HCT116 (cell line): ENCODE measurements at regions not wholly inside any gene's neighbourhood (a gene's known extent, or its start where the extent isn't known, plus 50 kb on each side); places are given as distances from the start of the nearest gene placed in this dataset.

Experiments used
- ATAC-seq: fragments of 200-7000 bp; cut with Tn5 transposase; 2 replicates; pipeline ENCODE4 v1.9.1; 2020; ENCODE audit warnings: mild to moderate bottlenecking, moderate library complexity
- BruUV-seq: library from RNA; stranded (reverse); fragments of 400-500 nt; replicated peaks from 2 replicates; lab custom pipeline; 2021; lab: Mats Ljungman, UMichigan
- CTCF ChIA-PET: fragments of 300-600 bp; sonication (Branson Sonifier 250); formaldehyde crosslinking; loops from one replicate; lab custom pipeline; 2021; ENCODE audit warnings: antibody characterized with exemption; lab: Charles Lee
- POLR2A ChIA-PET: fragments of 300-600, 350-600 bp; sonication (Branson Sonifier 250); formaldehyde crosslinking; loops from one replicate; lab custom pipeline; 2021; ENCODE audit warnings: antibody characterized with exemption; lab: Charles Lee
- RAD21 ChIA-PET, 2 experiments: fragments of 300-600 bp; sonication (Branson Sonifier 250); formaldehyde crosslinking; loops; one replicate each; lab custom pipeline; 2023; ENCODE audit warnings: low total read pairs in 2 of 2; ENCODE audit not compliant: uncharacterized antibody in 2 of 2, unreplicated experiment in 2 of 2, low non-redundant PET in 1 of 2; lab: Charles Lee
- DNase-seq: peaks from one replicate; pipeline ENCODE4 v3.0.0-alpha.2; 2010; ENCODE audit warnings: low read depth, low spot score
- H2AFZ ChIP-seq: fragments of 200-600 bp; shearing (Covaris generic), sonication (generic); 2 replicates; pipeline ENCODE4 v1.6.1; 2017; ENCODE audit warnings: low read depth, mixed run types, mixed read lengths, antibody characterized with exemption, low read length; ENCODE audit not compliant: poor library complexity, severe bottlenecking
- H3K27ac ChIP-seq: 2 replicates; pipeline ENCODE4 v1.5.1; 2012; ENCODE audit warnings: low read depth, low read length
- H3K27me3 ChIP-seq: fragments of 200-600 bp; sonication (generic); 2 replicates; pipeline ENCODE4 v1.6.1; 2016; ENCODE audit warnings: mixed run types, low read length, mixed read lengths; ENCODE audit not compliant: insufficient read depth
- H3K36me3 ChIP-seq, 2 experiments: fragments of 200-500 bp in 1 of 2; fragments of 200-600 bp in 1 of 2; sonication (Bioruptor generic) in 1 of 2; sonication (generic) in 1 of 2; 2 replicates each; pipeline versions ENCODE4 v1.5.1 to v1.6.1; 2014 to 2016; ENCODE audit warnings: low read length in 2 of 2, inconsistent platforms in 1 of 2, mixed read lengths in 1 of 2, mixed run types in 1 of 2; ENCODE audit not compliant: insufficient read depth in 2 of 2, control insufficient read depth in 1 of 2
- H3K4me1 ChIP-seq, 2 experiments: fragments of 200-600 bp in 1 of 2; sonication (generic) in 1 of 2; 2 replicates each; pipeline versions ENCODE4 v1.5.1 to v1.6.1; 2012 to 2017; ENCODE audit warnings: low read length in 2 of 2, inconsistent platforms in 1 of 2, mild to moderate bottlenecking in 1 of 2, mixed read lengths in 1 of 2, mixed run types in 1 of 2, moderate library complexity in 1 of 2; ENCODE audit not compliant: insufficient read depth in 2 of 2, control insufficient read depth in 1 of 2
- H3K4me2 ChIP-seq: fragments of 200-600 bp; sonication (generic); 2 replicates; pipeline ENCODE4 v1.6.1; 2017; ENCODE audit warnings: mixed run types, low read length, mixed read lengths
- H3K4me3 ChIP-seq, 2 experiments: fragments of 200-600 bp in 1 of 2; sonication (generic) in 1 of 2; replicated peaks in 1 of 2; 2 replicates each; pipeline ENCODE4 v1.5.1; 2011 to 2016; ENCODE audit warnings: low read length in 2 of 2, control low read depth in 1 of 2, low read depth in 1 of 2, mild to moderate bottlenecking in 1 of 2, mixed read lengths in 1 of 2, mixed run types in 1 of 2
- H3K79me2 ChIP-seq: fragments of 200-600 bp; sonication (generic); 2 replicates; pipeline ENCODE4 v1.6.1; 2017; ENCODE audit warnings: mild to moderate bottlenecking, mixed run types, low read length, moderate library complexity, mixed read lengths; ENCODE audit not compliant: insufficient read depth
- H3K9ac ChIP-seq: fragments of 200-600 bp; sonication (generic); 2 replicates; pipeline ENCODE4 v1.6.1; 2016; ENCODE audit warnings: low read length, mixed read lengths
- H3K9me2 ChIP-seq: fragments of 200-600 bp; sonication (generic), shearing (Covaris generic); 2 replicates; pipeline ENCODE4 v1.6.1; 2017; ENCODE audit warnings: mixed run types, mild to moderate bottlenecking, moderate library complexity; ENCODE audit not compliant: insufficient read depth
- H3K9me3 ChIP-seq, 2 experiments: fragments of 200-500 bp in 1 of 2; fragments of 200-600 bp in 1 of 2; sonication (Bioruptor generic) in 1 of 2; sonication (generic) in 1 of 2; 2 replicates each; pipeline ENCODE4 v1.6.1; 2014 to 2017; ENCODE audit warnings: low read length in 2 of 2, mixed read lengths in 2 of 2, inconsistent platforms in 1 of 2, low read depth in 1 of 2, mild to moderate bottlenecking in 1 of 2, mixed run types in 1 of 2, moderate library complexity in 1 of 2; ENCODE audit not compliant: control insufficient read depth in 1 of 2, insufficient read depth in 1 of 2
- H4K20me1 ChIP-seq: fragments of 200-600 bp; sonication (generic), shearing (Covaris generic); 2 replicates; pipeline ENCODE4 v1.6.1; 2017; ENCODE audit warnings: mixed run types, mild to moderate bottlenecking, moderate library complexity; ENCODE audit not compliant: insufficient read depth
- CBX3 ChIP-seq: IDR thresholded peaks from 2 replicates; pipeline ENCODE4 v1.6.1; 2012; ENCODE audit warnings: low read depth
- EGR1 ChIP-seq: IDR thresholded peaks from 2 replicates; pipeline ENCODE4 v1.6.1; 2012; ENCODE audit warnings: low read depth
- intact Hi-C: fragments of 100-400 bp; cut with micrococcal nuclease; formaldehyde crosslinking; loops from 2 replicates; pipeline ENCODE4 v1.10.0; 2022
- TF ChIP-seq, protein P1 (sequence below), 3 experiments: fragments of 200-600 bp in 1 of 3; sonication (generic) in 1 of 3; IDR thresholded peaks in 2 of 3; conservative IDR thresholded peaks in 1 of 3; 2 replicates each; pipeline ENCODE4 v1.5.1; 2012 to 2017; ENCODE audit warnings: low read depth in 2 of 3, low read length in 2 of 3, antibody characterized with exemption in 1 of 3, borderline replicate concordance in 1 of 3, control low read depth in 1 of 3, mild to moderate bottlenecking in 1 of 3, mixed read lengths in 1 of 3, mixed run types in 1 of 3, moderate library complexity in 1 of 3; ENCODE audit not compliant: insufficient read depth in 1 of 3
- TF ChIP-seq, protein P2 (sequence below): IDR thresholded peaks from 2 replicates; pipeline ENCODE4 v1.6.1; 2011; ENCODE audit warnings: mild to moderate bottlenecking, low read length, moderate library complexity; ENCODE audit not compliant: insufficient replicate concordance; ENCODE audit errors: extremely low read depth

DNA sequence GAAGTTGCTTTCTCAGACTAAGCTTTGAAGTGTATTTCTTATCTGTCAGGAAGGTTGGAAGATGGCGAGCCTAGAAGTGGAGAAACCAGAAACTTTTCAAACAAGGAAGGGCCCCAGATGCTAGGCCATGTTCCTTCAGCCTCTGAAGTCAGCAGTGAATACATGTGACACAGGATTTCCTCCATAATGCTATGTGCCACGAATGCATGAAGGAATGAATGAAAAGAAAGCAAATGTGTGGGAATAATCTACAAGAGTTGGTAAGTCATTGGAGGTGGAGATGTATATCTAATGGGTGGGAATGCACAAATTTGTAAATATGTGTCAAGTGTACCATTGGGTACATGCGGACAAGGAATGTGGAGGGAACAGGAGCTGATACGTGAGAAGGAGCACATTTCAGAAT lies 123.2 kb upstream of the PRSS16 start:
- no peaks in the 10 kb centered on the region; the same call in 1 of the 2 replicates for H3K9me2 ChIP-seq
- POLR2A ChIA-PET = interaction anchor here (1.1 kb wide), 1 partner anchor 769 kb away, joined by 3 read pairs; a partner anchor contains a TSS
- RAD21 ChIA-PET = no interaction called here
- peaks cover 3 to 13% of the 10 kb centered on the region in 2 experiments; a peak in 2 of 4 replicates for H3K4me1 ChIP-seq
- DNase-seq = no peak
- no peak overlapping the region for H3K9ac ChIP-seq
- no peaks in the 10 kb centered on the region for H3K36me3 ChIP-seq
- H2AFZ ChIP-seq = no peak overlapping the region
- H4K20me1 ChIP-seq = no peaks in the 10 kb centered on the region
- H3K4me2 ChIP-seq = no peak overlapping the region
- no peak for ATAC-seq
- BruUV-seq = no TSS peak
- no peaks in the 10 kb centered on the region for H3K9me3 ChIP-seq
- H3K27me3 ChIP-seq = no peaks in the 10 kb centered on the region
- CTCF ChIA-PET = no interaction called here
- H3K79me2 ChIP-seq = no peaks in the 10 kb centered on the region
- no peak overlapping the region for H3K4me3 ChIP-seq
- TF ChIP-seq, protein P1, sequence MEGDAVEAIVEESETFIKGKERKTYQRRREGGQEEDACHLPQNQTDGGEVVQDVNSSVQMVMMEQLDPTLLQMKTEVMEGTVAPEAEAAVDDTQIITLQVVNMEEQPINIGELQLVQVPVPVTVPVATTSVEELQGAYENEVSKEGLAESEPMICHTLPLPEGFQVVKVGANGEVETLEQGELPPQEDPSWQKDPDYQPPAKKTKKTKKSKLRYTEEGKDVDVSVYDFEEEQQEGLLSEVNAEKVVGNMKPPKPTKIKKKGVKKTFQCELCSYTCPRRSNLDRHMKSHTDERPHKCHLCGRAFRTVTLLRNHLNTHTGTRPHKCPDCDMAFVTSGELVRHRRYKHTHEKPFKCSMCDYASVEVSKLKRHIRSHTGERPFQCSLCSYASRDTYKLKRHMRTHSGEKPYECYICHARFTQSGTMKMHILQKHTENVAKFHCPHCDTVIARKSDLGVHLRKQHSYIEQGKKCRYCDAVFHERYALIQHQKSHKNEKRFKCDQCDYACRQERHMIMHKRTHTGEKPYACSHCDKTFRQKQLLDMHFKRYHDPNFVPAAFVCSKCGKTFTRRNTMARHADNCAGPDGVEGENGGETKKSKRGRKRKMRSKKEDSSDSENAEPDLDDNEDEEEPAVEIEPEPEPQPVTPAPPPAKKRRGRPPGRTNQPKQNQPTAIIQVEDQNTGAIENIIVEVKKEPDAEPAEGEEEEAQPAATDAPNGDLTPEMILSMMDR (IDR thresholded peaks at IDR 0.05 in 2 of 3, conservative IDR thresholded peaks at IDR 0.05 in 1 of 3; ENCODE audit: borderline replicate concordance in 1 of 3, insufficient read depth in 1 of 3, low read depth in 2 of 3, low read length in 2 of 3) = no peak
- H3K27ac ChIP-seq = no peak overlapping the region
- intact Hi-C loops = no loop called here

DNA sequence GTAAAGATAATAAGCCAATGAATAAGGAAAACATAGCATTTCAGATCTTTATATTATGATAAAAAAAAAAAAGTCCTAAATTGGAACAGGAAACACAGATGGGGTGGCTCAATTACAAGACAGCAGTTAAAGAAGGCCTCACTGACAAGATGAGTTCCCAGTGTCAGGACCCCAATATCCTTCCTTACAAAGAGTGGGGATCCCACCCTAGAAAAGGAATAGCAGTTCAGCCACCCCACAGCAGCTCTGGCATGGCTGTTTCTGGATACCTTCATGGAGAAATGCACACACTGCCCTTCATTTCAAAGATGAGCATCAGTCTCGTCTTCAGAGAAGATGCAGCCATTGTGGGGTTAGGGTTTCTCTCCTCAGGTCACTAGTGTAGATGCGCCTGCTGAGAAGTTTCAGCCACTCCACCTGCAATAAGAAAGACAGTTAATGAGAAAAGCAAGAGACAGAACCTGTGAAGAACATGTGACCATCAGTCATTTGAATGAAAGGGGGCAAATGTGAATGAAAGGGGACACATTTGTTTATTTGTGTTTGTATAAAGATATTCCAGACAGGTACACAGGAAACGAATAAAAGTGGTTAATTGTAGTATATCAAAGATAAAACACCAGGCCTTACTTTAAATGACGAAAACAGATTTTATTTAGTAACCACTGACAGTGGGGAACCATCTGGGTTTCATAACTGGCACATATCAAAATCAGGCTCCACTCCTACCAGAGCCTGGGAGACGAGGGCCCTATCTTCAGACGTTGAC lies 121.3 kb upstream of the PRSS16 start:
- peak overlapping the region; percentile 70 for H3K4me2 ChIP-seq
- H3K27me3 ChIP-seq = no peaks in the 10 kb centered on the region
- ChIA-PET POLR2A (interaction anchor here (1.1 to 1.5 kb wide), 2 partner anchors 19 to 21 kb away, joined by 4 to 6 read pairs; a partner anchor contains a TSS), RAD21 (no interaction called here), CTCF (interaction anchor here (0.5 to 1.6 kb wide), 11 partner anchors 18 to 903 kb away, joined by 3 to 7 read pairs (median 3); a partner anchor contains a TSS)
- TF ChIP-seq, protein P2, sequence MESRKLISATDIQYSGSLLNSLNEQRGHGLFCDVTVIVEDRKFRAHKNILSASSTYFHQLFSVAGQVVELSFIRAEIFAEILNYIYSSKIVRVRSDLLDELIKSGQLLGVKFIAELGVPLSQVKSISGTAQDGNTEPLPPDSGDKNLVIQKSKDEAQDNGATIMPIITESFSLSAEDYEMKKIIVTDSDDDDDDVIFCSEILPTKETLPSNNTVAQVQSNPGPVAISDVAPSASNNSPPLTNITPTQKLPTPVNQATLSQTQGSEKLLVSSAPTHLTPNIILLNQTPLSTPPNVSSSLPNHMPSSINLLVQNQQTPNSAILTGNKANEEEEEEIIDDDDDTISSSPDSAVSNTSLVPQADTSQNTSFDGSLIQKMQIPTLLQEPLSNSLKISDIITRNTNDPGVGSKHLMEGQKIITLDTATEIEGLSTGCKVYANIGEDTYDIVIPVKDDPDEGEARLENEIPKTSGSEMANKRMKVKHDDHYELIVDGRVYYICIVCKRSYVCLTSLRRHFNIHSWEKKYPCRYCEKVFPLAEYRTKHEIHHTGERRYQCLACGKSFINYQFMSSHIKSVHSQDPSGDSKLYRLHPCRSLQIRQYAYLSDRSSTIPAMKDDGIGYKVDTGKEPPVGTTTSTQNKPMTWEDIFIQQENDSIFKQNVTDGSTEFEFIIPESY = no peak
- TF ChIP-seq EGR1 (no peak), CBX3 (no peak)
- no TSS peak for BruUV-seq
- peak overlapping the region; percentile 70 for H2AFZ ChIP-seq
- H3K27ac ChIP-seq = no peak overlapping the region
- H3K9me2 ChIP-seq = no peaks in the 10 kb centered on the region; the same call in 1 of the 2 replicates
- intact Hi-C loops = no loop called here
- peak overlapping the region in 1 of 2 experiments; percentile 41; a peak in 3 of 4 replicates for H3K4me3 ChIP-seq
- H3K9ac ChIP-seq = no peak overlapping the region
- H3K9me3 ChIP-seq = no peaks in the 10 kb centered on the region
- H3K79me2 ChIP-seq = no peaks in the 10 kb centered on the region
- H4K20me1 ChIP-seq = no peaks in the 10 kb centered on the region
- H3K4me1 ChIP-seq = peaks cover 14 to 22% of the 10 kb centered on the region in 2 experiments
- DNase-seq (no peak), ATAC-seq (no peak)
- H3K36me3 ChIP-seq = no peaks in the 10 kb centered on the region
